Thyroid gland (tissue), 4 donors: ENCODE measurements at regions not wholly inside any gene's neighbourhood (a gene's known extent, or its start where the extent isn't known, plus 50 kb on each side); places are given as distances from the start of the nearest gene placed in this dataset.
"Not testable (repeated sequence)": the region's sequence is repeated elsewhere in the genome, so short reads cannot be mapped to it uniquely, and the experiment has no call there.

Source experiments
- DNase-seq, 2 donors: peaks; one replicate each; pipeline ENCODE4 v3.0.0-alpha.2; 2019
- H3K27ac ChIP-seq, 3 donors: fragments of 200-600 bp; sonication (generic); 1 replicate in 2 of 3; 2 replicates in 1 of 3; pipeline ENCODE4 v1.5.1; 2016 to 2019; ENCODE audit warnings: mild to moderate bottlenecking in 1 of 3, moderate library complexity in 1 of 3
- H3K27me3 ChIP-seq: fragments of 200-600 bp; sonication (generic); one replicate; pipeline ENCODE4 v1.5.1; 2019
- H3K36me3 ChIP-seq, 2 donors: fragments of 200-600 bp; sonication (generic); one replicate each; pipeline ENCODE4 v1.5.1; 2016 to 2019
- H3K4me1 ChIP-seq, 2 donors: fragments of 200-600 bp; sonication (generic); one replicate each; pipeline ENCODE4 v1.5.1; 2017 to 2019
- H3K4me3 ChIP-seq, 3 donors: fragments of 200-600 bp; sonication (generic); replicated peaks in 1 of 3; 1 replicate in 2 of 3; 2 replicates in 1 of 3; pipeline ENCODE4 v1.5.1; 2016; ENCODE audit warnings: mild to moderate bottlenecking in 1 of 3
- H3K9me3 ChIP-seq: fragments of 200-600 bp; sonication (generic); one replicate; pipeline ENCODE4 v1.5.1; 2017
- POLR2A ChIP-seq, 2 donors: fragments of 450-650 bp; IDR thresholded peaks; one replicate each; pipeline ENCODE4 v1.6.1; 2017; ENCODE audit warnings: antibody characterized with exemption in 2 of 2, mild to moderate bottlenecking in 2 of 2, moderate library complexity in 1 of 2
- WGBS, 2 donors: methylation state at CpG; one replicate each; pipeline ENCODE4 v1.1.5; 2017; 5-methylcytosine and 5-hydroxymethylcytosine counted together
- intact Hi-C: fragments of 100-400 bp; cut with DNase I; formaldehyde crosslinking; loops from one replicate; pipeline ENCODE4 v1.15.1; 2023
- TF ChIP-seq, protein P1 (sequence below), 6 experiments: fragments of 200-600 bp in 3 of 6; fragments of 450-650 bp in 3 of 6; sonication (generic) in 3 of 6; IDR thresholded peaks; one replicate each; pipeline ENCODE4 v1.5.1; 2016 to 2019; ENCODE audit warnings: antibody characterized with exemption in 6 of 6, mild to moderate bottlenecking in 2 of 6, inconsistent platforms in 1 of 6, moderate library complexity in 1 of 6

DNA sequence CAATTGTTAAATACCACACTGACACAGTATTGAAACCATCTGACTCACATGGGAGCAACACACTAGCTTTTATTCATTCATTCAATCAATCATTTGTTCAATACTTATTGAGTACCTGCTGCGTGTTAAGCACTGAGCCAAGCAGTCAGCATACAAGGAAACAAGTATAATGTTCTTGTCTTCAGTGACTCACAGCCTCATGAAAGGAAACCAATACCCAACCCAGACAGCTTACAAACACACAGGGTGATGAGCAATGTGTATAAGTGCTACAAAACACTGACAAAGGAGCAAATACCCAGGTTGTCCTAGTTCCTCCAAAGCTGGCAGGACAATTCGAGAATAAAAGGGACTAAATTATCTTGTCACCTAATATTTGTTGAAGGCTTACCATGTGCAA lies 67.6 kb upstream of the RASEF start:
- no peaks in the 10 kb centered on the region for H3K27me3 ChIP-seq
- no peaks in the 10 kb centered on the region for H3K4me1 ChIP-seq
- H3K36me3 ChIP-seq, result no peaks in the 10 kb centered on the region
- intact Hi-C loops, result no loop called here
- H3K9me3 ChIP-seq, result no peaks in the 10 kb centered on the region
- TF ChIP-seq, protein P1, sequence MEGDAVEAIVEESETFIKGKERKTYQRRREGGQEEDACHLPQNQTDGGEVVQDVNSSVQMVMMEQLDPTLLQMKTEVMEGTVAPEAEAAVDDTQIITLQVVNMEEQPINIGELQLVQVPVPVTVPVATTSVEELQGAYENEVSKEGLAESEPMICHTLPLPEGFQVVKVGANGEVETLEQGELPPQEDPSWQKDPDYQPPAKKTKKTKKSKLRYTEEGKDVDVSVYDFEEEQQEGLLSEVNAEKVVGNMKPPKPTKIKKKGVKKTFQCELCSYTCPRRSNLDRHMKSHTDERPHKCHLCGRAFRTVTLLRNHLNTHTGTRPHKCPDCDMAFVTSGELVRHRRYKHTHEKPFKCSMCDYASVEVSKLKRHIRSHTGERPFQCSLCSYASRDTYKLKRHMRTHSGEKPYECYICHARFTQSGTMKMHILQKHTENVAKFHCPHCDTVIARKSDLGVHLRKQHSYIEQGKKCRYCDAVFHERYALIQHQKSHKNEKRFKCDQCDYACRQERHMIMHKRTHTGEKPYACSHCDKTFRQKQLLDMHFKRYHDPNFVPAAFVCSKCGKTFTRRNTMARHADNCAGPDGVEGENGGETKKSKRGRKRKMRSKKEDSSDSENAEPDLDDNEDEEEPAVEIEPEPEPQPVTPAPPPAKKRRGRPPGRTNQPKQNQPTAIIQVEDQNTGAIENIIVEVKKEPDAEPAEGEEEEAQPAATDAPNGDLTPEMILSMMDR (IDR thresholded peaks at IDR 0.05), result no peak
- TF ChIP-seq POLR2A (IDR thresholded peaks at IDR 0.05), result no peak
- H3K4me3 ChIP-seq, result no peak overlapping the region
- no peak overlapping the region for H3K27ac ChIP-seq
- WGBS, 2 donors, result 88% methylated on average over 2 of the region's 2 CpGs
- DNase-seq, result no peak

GRCh38 chr9:83125671-83126070 lies 62.7 kb upstream of the RASEF start:
- DNase-seq, result no peak
- WGBS, 2 donors, result 81 to 86% methylated on average over 2 of the region's 2 CpGs
- intact Hi-C loops, result no loop called here
- Histone ChIP-seq H3K4me1 (no peaks in the 10 kb centered on the region), H3K27me3 (no peaks in the 10 kb centered on the region), H3K9me3 (no peaks in the 10 kb centered on the region), H3K27ac (no peak overlapping the region), H3K4me3 (no peak overlapping the region), H3K36me3 (no peaks in the 10 kb centered on the region)
- TF ChIP-seq, protein P1 (IDR thresholded peaks at IDR 0.05), result no peak
- no peak for TF ChIP-seq POLR2A (IDR thresholded peaks at IDR 0.05)

- no peaks in the 10 kb centered on the region for H3K9me3 ChIP-seq
- TF ChIP-seq POLR2A (IDR thresholded peaks at IDR 0.05), result no peak
- TF ChIP-seq, protein P1 (IDR thresholded peaks at IDR 0.05), result no peak
- no peak overlapping the region for H3K4me3 ChIP-seq
- intact Hi-C loops, result no loop called here
- H3K4me1 ChIP-seq, result no peaks in the 10 kb centered on the region
- H3K27ac ChIP-seq, result no peak overlapping the region
- 97% methylated on average over 2 of the region's 2 CpGs for WGBS, 2 donors
- H3K36me3 ChIP-seq, result no peaks in the 10 kb centered on the region
- no peaks in the 10 kb centered on the region for H3K27me3 ChIP-seq
- no peak for DNase-seq
Measured at GRCh38 chr9:83119873-83120272, 56.9 kb upstream of the RASEF start.

DNA sequence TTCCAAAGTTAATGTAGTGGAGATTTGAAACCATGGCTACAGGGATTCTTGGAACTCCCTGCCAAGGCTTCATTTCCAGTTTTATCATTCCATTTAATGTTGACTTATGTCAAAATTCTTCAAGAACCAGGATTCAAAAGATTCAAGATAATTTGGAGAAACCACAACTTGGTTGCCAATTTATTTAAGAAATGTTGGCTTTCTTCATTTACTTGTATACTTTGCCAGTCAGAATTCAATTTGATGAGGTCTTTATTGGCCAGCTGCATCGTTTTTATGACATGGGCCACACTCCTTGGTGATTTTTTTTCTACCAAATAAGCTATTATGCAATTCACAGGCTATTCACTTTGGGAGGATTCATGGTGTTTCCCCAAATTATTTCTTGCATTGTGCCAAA lies 53.1 kb upstream of the RASEF start:
- intact Hi-C loops, result no loop called here
- H3K9me3 ChIP-seq, result no peaks in the 10 kb centered on the region
- no peak overlapping the region for H3K27ac ChIP-seq
- DNase-seq, result no peak
- no peak overlapping the region for H3K4me3 ChIP-seq
- 43 to 70% methylated on average over 1 of the region's 1 CpG for WGBS, 2 donors
- TF ChIP-seq POLR2A (IDR thresholded peaks at IDR 0.05), result no peak
- TF ChIP-seq, protein P1 (IDR thresholded peaks at IDR 0.05), result no peak
- no peaks in the 10 kb centered on the region for H3K4me1 ChIP-seq
- no peaks in the 10 kb centered on the region for H3K36me3 ChIP-seq
- H3K27me3 ChIP-seq, result no peaks in the 10 kb centered on the region

- H3K27ac ChIP-seq, H3K9me3 ChIP-seq, H3K36me3 ChIP-seq, H3K27me3 ChIP-seq, H3K4me3 ChIP-seq, H3K4me1 ChIP-seq, DNase-seq, intact Hi-C loops: not testable (repeated sequence)
- 92 to 93% methylated on average over 6 of the region's 6 CpGs for WGBS, 2 donors
Measured at GRCh38 chr9:83113445-83113844, 50.5 kb upstream of the RASEF start.
